ENCODE measurements at regions not wholly inside any gene's neighbourhood (a gene's known extent, or its start where the extent isn't known, plus 50 kb on each side); places are given as distances from the start of the nearest gene placed in this dataset.
"Not testable (repeated sequence)": the region's sequence is repeated elsewhere in the genome, so short reads cannot be mapped to it uniquely, and the experiment has no call there.

DNA sequence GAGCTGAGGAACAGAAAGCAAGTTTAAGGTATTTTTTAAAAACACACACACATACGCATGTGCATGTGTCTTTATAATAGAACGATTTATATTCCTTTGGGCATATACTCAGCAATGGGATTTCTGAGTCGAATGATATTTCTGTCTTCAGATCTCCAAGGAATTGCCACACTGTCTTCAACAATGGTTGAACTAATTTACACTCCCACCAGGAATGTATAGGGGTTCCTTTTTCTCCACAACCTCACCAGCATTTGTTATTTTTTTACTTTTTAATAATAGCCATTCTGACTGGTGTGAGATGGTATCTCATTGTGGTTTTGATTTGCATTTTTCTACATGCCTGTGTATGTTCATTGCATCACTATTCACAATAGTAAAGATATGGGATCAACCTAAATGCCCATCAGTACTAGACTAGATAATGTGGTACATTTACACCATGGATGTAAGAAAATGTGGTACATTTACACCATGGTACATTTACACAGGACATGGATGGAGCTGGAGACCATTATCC, 60.3 kb upstream of the MAP3K1 start:
- TF ChIP-seq, protein P1, sequence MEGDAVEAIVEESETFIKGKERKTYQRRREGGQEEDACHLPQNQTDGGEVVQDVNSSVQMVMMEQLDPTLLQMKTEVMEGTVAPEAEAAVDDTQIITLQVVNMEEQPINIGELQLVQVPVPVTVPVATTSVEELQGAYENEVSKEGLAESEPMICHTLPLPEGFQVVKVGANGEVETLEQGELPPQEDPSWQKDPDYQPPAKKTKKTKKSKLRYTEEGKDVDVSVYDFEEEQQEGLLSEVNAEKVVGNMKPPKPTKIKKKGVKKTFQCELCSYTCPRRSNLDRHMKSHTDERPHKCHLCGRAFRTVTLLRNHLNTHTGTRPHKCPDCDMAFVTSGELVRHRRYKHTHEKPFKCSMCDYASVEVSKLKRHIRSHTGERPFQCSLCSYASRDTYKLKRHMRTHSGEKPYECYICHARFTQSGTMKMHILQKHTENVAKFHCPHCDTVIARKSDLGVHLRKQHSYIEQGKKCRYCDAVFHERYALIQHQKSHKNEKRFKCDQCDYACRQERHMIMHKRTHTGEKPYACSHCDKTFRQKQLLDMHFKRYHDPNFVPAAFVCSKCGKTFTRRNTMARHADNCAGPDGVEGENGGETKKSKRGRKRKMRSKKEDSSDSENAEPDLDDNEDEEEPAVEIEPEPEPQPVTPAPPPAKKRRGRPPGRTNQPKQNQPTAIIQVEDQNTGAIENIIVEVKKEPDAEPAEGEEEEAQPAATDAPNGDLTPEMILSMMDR (IDR thresholded peaks at IDR 0.05; ENCODE audit: extremely low read depth, missing control alignments): no peak
- DNase-seq (ENCODE audit: low spot score): no peak

DNA sequence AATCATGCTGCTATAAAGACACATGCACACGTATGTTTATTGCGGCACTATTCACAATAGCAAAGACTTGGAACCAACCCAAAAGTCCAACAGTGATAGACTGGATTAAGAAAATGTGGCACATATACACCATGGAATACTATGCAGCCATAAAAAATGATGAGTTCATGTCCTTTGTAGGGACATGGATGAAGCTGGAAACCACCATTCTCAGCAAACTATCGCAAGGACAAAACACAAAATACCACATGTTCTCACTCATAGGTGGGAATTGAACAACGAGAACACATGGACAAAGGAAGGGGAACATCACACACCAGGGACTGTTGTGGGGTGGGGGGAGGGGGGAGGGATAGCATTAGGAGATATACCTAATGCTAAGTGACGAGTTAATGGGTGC, 61.8 kb upstream of the MAP3K1 start:
- not testable (repeated sequence) for DNase-seq (ENCODE audit: low spot score)

DNA sequence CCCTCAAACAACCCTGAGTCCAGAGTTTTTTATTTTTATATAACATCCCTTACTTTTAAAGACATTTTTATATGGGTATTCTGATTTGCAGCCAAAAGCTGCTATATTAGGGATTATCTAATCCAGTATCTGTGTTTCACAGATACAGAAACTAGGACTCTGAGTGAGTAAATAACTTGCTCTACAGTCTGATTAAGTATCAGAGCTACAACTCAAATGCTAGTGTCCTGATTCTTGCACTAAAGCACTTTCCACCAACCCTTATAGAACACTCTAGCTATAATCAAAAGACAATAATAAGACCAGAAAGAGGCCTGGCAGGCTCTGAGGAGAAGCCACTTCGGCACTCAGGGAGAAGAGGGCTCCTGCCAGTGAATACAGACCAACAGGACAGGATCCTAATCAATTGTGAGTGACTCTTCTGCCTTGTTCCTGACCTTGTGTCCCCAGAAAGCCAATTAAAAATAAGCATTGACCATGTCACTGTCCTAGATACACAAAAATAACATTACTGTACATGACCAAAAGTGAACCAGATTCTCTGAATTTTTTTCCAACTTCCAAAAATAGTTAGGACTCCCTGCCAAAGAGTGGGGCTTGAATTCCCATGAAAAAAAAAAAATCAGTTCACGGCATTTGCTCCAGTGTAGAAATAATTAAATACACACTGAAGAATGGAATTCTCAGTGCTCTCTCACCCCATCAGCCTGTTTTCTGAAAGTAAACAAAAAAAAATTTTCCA, 63.6 kb upstream of the MAP3K1 start:
- no peak for DNase-seq (ENCODE audit: low spot score)
- TF ChIP-seq, protein P1 (IDR thresholded peaks at IDR 0.05; ENCODE audit: extremely low read depth, missing control alignments): no peak

- DNase-seq (ENCODE audit: low spot score): no peak
- TF ChIP-seq, protein P1 (IDR thresholded peaks at IDR 0.05; ENCODE audit: extremely low read depth, missing control alignments): no peak
Observed at GRCh38 chr5:56749842-56750241, 65.5 kb upstream of the MAP3K1 start.

DNA sequence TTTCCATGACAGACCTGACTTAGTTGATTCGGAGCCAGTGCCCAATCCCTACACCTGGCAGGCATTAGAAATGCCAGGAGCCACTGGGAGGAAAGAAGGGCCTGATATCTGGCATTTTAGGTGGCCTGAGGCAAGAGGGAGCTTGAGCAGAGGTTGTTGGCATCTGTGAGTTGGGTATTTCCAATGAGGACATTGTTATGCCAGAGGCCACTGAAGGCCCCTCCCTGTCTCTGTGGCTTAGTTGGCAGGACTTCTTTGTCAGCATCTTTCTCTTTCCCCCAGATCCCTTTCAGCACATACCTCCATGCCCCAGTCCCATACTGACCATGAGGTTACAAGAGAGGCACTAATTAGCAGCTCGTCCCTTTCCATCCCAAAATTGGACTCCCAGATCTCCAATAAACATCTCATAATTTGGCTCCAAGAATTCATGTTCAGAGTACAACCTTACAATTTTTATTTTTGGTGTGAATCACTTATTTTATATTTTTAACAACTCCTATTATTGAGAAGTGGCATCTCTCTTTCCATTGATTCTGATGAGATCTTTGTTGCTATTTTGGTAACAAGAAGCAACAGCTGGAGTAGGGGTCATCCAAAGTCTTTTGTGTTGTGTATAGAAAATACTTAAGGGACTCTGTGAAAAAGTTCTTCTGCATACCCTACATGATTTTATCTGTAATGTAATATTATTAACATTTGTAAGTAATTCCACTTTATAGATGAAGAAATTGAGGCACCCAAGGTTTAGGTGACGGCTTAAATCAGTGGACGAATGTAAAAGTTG, 68.6 kb upstream of the MAP3K1 start:
- TF ChIP-seq, protein P1 (IDR thresholded peaks at IDR 0.05; ENCODE audit: extremely low read depth, missing control alignments): no peak

DNA sequence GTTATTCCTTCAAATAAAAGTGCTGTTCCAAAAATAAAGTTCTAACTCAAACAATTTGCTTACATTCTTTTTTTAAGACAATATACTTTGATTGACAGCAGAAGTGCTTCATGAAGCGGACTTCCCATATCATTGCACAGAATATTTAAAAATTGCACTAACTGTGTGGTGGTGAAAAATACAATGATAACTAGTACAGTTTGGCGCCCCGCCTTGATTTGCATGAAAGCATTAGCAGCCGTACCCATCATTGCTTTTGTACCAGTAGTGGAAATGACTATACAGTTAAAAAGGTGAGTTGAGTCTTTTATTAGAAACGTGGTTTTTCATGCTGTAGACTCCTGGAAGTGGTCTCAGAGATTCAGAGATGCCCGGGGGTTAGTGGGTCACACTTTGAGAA, 69.5 kb upstream of the MAP3K1 start:
- TF ChIP-seq, protein P1 (IDR thresholded peaks at IDR 0.05; ENCODE audit: extremely low read depth, missing control alignments): no peak
- no peak for DNase-seq (ENCODE audit: low spot score)

More for the DNA sequence above, 68.6 kb upstream of the MAP3K1 start:
- DNase-seq (ENCODE audit: low spot score): no peak

GRCh38 chr5:56740868-56741267, 74.5 kb upstream of the MAP3K1 start:
- TF ChIP-seq, protein P1 (IDR thresholded peaks at IDR 0.05; ENCODE audit: extremely low read depth, missing control alignments): no peak
- DNase-seq (ENCODE audit: low spot score): no peak

All from GM20000 (cell line).